ENCODE measurements at regions not wholly inside any gene's neighbourhood (a gene's known extent, or its start where the extent isn't known, plus 50 kb on each side); places are given as distances from the start of the nearest gene placed in this dataset.

GRCh38 chr2:13103151-13103550, 386.4 kb downstream of the TRIB2 start:
- Histone ChIP-seq H3K9ac (ENCODE audit: low read length) (no peak overlapping the region), H3F3A (ENCODE audit: insufficient read depth) (no peaks in the 10 kb centered on the region), H3K9me3 (ENCODE audit: insufficient read depth, low read length) (peaks cover 6% of the 10 kb centered on the region; the same call in 1 of the 2 replicates), H2AFZ (ENCODE audit: low read depth, low read length, severe bottlenecking) (no peak overlapping the region), H3K27me3 (ENCODE audit: low read length) (no peaks in the 10 kb centered on the region), H3K79me2 (ENCODE audit: insufficient read depth, low read length) (no peaks in the 10 kb centered on the region), H3K27ac (ENCODE audit: low read depth, low read length) (no peak overlapping the region), H3K9me2 (replicated peaks; ENCODE audit: insufficient read depth, low read length) (no peaks in the 10 kb centered on the region), H4K20me1 (ENCODE audit: low read depth, low read length) (no peaks in the 10 kb centered on the region), H3K36me3 (ENCODE audit: low read length) (no peaks in the 10 kb centered on the region), H3K4me3 (ENCODE audit: insufficient read depth, low read length, poor library complexity, severe bottlenecking) (no peak overlapping the region), H3K4me2 (ENCODE audit: low read depth, low read length, poor library complexity, severe bottlenecking) (no peak overlapping the region)
- TF ChIP-seq EZH2phosphoT487 (conservative IDR thresholded peaks at IDR 0.05; ENCODE audit: low read length) = no peak
- no peak for TF ChIP-seq CTCF (IDR thresholded peaks at IDR 0.05; ENCODE audit: insufficient read depth, low read length, poor library complexity, severe bottlenecking)

GRCh38 chr2:13103778-13104493, 387.2 kb downstream of the TRIB2 start:
- H3F3A ChIP-seq (ENCODE audit: insufficient read depth) = no peaks in the 10 kb centered on the region

GRCh38 chr2:13104723-13105122, 388.0 kb downstream of the TRIB2 start:
- Histone ChIP-seq H3F3A (ENCODE audit: insufficient read depth) (no peaks in the 10 kb centered on the region), H3K9me2 (replicated peaks; ENCODE audit: insufficient read depth, low read length) (no peaks in the 10 kb centered on the region), H3K27ac (ENCODE audit: low read depth, low read length) (no peak overlapping the region), H3K27me3 (ENCODE audit: low read length) (no peaks in the 10 kb centered on the region), H3K36me3 (ENCODE audit: low read length) (no peaks in the 10 kb centered on the region), H3K4me3 (ENCODE audit: insufficient read depth, low read length, poor library complexity, severe bottlenecking) (no peak overlapping the region), H3K79me2 (ENCODE audit: insufficient read depth, low read length) (no peaks in the 10 kb centered on the region), H3K4me2 (ENCODE audit: low read depth, low read length, poor library complexity, severe bottlenecking) (no peak overlapping the region), H2AFZ (ENCODE audit: low read depth, low read length, severe bottlenecking) (no peak overlapping the region), H3K9me3 (ENCODE audit: insufficient read depth, low read length) (no peaks in the 10 kb centered on the region), H3K9ac (ENCODE audit: low read length) (no peak overlapping the region), H4K20me1 (ENCODE audit: low read depth, low read length) (no peaks in the 10 kb centered on the region)
- TF ChIP-seq EZH2phosphoT487 (conservative IDR thresholded peaks at IDR 0.05; ENCODE audit: low read length) (no peak), CTCF (IDR thresholded peaks at IDR 0.05; ENCODE audit: insufficient read depth, low read length, poor library complexity, severe bottlenecking) (no peak)

More at GRCh38 chr2:13103778-13104493, 387.2 kb downstream of the TRIB2 start:
- H4K20me1 ChIP-seq (ENCODE audit: low read depth, low read length) = no peaks in the 10 kb centered on the region
- no peak overlapping the region for H3K4me2 ChIP-seq (ENCODE audit: low read depth, low read length, poor library complexity, severe bottlenecking)
- H3K36me3 ChIP-seq (ENCODE audit: low read length) = no peaks in the 10 kb centered on the region
- TF ChIP-seq CTCF (IDR thresholded peaks at IDR 0.05; ENCODE audit: insufficient read depth, low read length, poor library complexity, severe bottlenecking) (no peak), EZH2phosphoT487 (conservative IDR thresholded peaks at IDR 0.05; ENCODE audit: low read length) (no peak)
- no peaks in the 10 kb centered on the region for H3K79me2 ChIP-seq (ENCODE audit: insufficient read depth, low read length)
- no peak overlapping the region for H2AFZ ChIP-seq (ENCODE audit: low read depth, low read length, severe bottlenecking)
- no peak overlapping the region for H3K27ac ChIP-seq (ENCODE audit: low read depth, low read length)
- no peaks in the 10 kb centered on the region for H3K9me2 ChIP-seq (replicated peaks; ENCODE audit: insufficient read depth, low read length)
- H3K27me3 ChIP-seq (ENCODE audit: low read length) = no peaks in the 10 kb centered on the region
- H3K4me3 ChIP-seq (ENCODE audit: insufficient read depth, low read length, poor library complexity, severe bottlenecking) = no peak overlapping the region
- peaks cover 1% of the 10 kb centered on the region; the same call in 1 of the 2 replicates for H3K9me3 ChIP-seq (ENCODE audit: insufficient read depth, low read length)
- H3K9ac ChIP-seq (ENCODE audit: low read length) = no peak overlapping the region
